ENCODE measurements at regions not wholly inside any gene's neighbourhood (a gene's known extent, or its start where the extent isn't known, plus 50 kb on each side); places are given as distances from the start of the nearest gene placed in this dataset.
"Not testable (repeated sequence)": the region's sequence is repeated elsewhere in the genome, so short reads cannot be mapped to it uniquely, and the experiment has no call there.

GRCh38 chr2:83790467-83790866, 668.6 kb downstream of the SUCLG1 start:
- intact Hi-C loops (cut with micrococcal nuclease) = not testable (repeated sequence)

GRCh38 chr2:83789674-83790073, 669.4 kb downstream of the SUCLG1 start:
- intact Hi-C loops (cut with micrococcal nuclease) = not testable (repeated sequence)

DNA sequence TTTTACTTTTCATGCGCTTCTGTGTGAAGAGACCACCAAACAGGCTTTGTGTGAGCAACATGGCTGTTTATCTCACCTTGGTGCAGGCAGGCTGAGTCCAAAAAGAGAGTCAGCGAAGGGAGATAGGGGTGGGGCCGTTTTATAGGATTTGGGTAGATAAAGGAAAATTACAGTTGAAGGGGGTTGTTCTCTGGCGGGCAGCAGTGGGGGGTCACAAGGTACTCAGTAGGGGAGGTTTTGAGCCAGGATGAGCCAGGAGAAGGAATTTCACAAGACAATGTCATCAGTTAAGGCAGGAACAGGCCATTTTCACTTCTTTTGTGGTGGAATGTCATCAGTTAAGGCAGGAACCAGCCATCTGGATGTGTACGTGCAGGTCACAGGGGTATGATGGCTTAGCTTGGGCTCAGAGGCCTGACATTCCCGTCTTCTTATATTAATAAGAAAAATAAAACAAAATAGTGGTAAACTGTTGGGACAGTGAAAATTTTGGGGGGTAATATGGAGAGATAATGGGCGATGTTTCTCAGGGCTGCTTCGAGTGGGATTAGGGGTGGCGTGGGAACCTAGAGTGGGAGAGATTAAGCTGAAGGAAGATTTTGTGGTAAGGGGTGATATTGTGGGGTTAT, 670.0 kb downstream of the SUCLG1 start:
- intact Hi-C loops (cut with micrococcal nuclease) = not testable (repeated sequence)

GRCh38 chr2:83787189-83787588, 671.9 kb downstream of the SUCLG1 start:
- intact Hi-C loops (cut with micrococcal nuclease) = no loop called here

DNA sequence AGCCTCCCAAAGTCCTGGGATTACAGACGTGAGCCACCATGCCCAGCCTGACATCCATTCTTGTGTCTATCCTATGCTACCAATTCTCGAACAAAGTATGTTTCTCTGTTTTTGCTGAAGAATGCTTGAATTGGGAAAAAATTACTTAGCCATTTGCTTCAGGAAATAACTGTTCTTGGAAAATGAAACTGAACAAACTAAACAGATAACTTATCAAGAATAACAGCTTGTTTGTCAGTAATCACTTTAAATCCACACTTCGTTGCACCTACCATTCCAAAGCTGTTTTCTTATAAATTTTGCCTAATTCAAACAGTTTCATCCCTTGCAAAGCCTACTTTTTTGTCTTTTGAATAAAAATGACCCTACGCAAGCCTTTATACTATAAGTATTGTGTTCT, 672.9 kb downstream of the SUCLG1 start:
- intact Hi-C loops (cut with micrococcal nuclease) = no loop called here

- intact Hi-C loops (cut with micrococcal nuclease) = no loop called here
Observed at GRCh38 chr2:83784947-83785346, 674.1 kb downstream of the SUCLG1 start.

DNA sequence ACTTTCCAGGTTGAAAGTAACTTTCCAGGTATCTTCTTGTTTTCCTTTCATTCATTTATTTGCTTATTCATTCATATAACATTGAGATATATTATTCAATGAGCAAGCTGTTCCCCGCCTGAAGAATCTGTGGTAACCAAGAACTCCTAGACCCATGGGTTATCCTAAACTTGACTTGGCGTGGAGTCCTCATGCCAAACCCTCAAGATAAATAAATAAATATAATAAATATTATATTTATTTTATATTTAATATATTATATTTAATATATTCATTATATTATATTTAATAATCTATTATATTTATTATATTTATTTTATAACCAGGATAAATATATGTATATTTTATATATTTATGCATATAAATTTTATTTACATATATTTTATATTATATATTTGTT, 674.8 kb downstream of the SUCLG1 start:
- intact Hi-C loops (cut with micrococcal nuclease) = no loop called here

DNA sequence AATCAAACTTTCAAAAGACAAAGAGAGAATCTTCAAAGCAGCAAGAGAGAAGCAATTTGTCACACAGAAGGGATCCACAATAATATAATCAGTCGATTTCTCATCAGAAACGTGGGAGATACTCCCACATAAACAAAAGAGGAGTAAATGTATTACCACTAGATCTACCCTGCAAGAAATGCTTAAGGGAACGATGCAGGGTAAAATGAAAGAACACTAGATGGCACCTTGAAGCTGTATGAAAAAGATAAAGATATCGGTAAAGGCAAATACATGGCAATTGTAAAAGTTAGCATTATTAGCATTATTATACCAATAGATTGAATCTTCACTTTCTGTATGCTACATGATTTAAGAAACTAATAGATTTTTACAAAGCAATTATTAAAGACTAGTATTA, 677.0 kb downstream of the SUCLG1 start:
- intact Hi-C loops (cut with micrococcal nuclease) = no loop called here

DNA sequence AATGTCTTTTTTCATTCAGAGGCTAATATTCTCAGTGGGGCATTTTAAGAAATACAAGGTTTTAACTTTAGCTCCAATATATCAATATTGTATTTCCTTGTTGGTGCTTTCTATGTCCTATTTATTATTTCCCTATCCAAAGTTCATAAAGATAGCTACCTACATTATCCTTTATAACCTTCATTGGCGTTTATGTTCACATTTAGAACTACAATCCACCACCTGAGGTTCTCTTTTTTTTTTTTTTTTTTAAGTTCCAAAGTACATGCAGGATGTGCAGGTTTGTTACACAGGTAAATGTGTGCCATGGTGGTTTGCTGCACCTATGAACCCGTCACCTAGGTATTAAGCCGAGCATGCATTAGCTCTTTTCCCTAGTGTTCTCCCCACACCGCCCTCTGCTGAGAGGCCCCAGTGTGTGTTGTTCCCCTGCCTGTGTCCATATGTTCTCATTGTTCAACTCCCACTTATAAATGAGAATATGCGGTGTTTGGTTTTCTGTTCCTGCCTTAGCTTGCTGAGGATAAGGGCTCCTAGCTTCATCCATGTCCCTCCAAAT, 694.6 kb downstream of the SUCLG1 start:
- intact Hi-C loops (cut with micrococcal nuclease) = no loop called here

DNA sequence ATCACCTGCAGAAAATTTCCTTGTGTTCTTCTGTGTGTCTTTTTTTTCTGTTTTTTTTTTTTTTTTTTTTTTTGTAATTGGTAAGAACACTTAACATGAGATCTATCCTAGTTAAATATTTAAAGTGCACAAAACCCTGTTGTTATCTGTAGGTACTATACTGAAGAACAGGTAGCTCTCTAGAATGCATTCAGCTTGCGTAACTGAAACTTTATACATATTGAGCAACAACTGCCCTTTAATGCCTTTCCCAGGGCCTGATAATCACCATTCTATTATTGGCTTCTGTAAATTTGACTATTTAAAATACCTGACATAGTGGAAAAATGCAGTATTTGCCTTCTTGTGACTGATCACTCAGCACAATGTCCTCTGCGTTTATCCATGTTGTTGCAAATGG, 701.8 kb downstream of the SUCLG1 start:
- intact Hi-C loops (cut with micrococcal nuclease) = no loop called here

- intact Hi-C loops (cut with micrococcal nuclease) = no loop called here
Observed at GRCh38 chr2:83756219-83756618, 702.9 kb downstream of the SUCLG1 start.

- intact Hi-C loops (cut with micrococcal nuclease) = no loop called here
Observed at GRCh38 chr2:83747141-83747540, 711.9 kb downstream of the SUCLG1 start.

DNA sequence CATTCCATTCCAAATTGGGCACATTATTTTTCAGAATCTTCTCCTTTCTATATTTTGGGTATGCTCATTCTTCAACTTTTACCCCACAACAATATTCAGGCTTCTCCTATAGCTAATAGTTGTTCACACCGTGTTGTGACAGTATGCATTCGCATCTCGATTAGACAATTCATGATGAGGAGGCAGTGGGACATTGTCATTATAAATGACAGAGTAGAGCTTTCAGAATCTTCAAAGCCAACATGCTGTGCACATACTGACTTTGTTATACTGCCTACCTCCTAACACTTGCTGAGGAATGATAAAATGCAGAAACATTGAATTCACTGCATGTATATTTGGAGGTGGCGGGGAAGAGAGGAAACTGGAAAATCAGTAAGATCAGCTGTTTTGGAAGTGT, 714.2 kb downstream of the SUCLG1 start:
- intact Hi-C loops (cut with micrococcal nuclease) = no loop called here

- intact Hi-C loops (cut with micrococcal nuclease) = no loop called here
Observed at GRCh38 chr2:83742117-83742782, 716.8 kb downstream of the SUCLG1 start.

DNA sequence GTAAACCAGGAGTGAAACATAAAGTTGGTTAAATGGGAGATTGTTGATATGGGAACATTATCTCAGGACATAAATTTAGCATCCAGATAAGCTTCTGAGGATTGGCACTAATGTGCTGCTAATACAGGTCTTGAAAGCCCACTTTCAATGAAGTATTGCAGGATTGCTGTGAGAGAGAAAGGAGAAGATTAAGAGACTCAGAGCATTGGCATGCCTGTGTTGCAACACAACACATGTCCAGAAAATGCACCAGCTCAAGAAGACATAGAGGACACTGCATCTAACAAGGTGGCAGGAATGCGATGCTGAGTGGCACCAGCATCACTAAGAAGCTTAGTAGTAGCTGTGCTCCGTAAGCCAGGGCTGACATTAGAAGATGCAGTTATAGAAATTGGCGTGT, 728.9 kb downstream of the SUCLG1 start:
- intact Hi-C loops (cut with micrococcal nuclease) = no loop called here

DNA sequence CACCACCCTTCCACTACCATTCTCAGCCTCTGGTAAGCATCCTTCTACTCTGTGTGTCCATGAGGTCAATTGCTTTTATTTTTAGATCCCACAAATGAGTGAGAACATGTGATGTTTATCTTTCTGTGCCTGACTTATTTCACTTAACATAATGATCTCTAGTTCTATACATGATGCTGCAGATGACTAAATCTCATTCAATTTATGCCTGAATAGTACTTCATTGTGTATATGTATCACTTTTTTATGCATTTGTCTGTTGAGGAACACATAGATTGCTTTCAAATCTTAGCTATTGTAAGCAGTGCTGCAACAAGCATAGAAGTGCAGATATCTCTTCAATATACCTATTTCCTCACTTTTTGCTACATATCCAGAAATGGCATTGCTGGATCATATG, 733.3 kb downstream of the SUCLG1 start:
- intact Hi-C loops (cut with micrococcal nuclease) = no loop called here

GRCh38 chr2:83705146-83705545, 753.9 kb downstream of the SUCLG1 start:
- intact Hi-C loops (cut with micrococcal nuclease) = no loop called here

DNA sequence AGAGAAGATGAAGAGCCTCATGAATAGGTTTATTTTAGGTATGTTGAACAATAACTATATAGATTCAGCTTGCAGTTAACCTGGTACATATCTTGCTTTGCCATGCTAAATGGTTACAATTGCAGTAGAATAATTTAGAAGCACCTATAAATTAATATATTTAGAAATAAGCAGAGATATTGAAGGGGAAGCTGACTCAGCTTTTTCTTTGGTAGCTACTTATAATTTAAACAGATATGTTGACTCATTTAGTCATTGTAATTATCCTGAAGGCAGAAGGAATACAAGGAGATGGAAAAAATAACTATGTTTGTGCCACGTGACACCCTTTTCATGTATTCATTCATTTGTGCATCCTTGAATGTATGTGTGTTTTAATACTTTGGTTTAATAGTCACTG, 755.5 kb downstream of the SUCLG1 start:
- intact Hi-C loops (cut with micrococcal nuclease) = no loop called here

GRCh38 chr2:83696838-83697237, 762.2 kb downstream of the SUCLG1 start:
- intact Hi-C loops (cut with micrococcal nuclease) = no loop called here

DNA sequence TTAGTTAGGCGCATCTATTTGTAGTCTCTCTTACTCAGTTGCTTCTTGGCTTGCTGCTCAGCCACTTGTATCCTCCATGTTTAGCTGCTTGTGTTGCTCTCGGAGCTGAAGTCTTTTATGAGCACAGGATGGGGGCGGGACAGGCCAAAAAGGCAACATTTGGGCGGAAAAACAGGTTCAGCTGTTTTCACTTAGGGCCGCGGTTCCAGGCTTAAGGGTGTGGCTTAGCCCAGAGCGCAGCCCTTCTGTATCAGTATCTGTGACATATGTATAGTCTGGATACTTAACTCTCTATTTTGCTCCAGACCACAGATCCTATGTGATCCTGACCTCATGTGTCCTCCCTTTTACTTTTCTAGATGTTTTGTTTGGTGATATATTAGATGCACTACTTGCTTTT, 763.5 kb downstream of the SUCLG1 start:
- intact Hi-C loops (cut with micrococcal nuclease) = no loop called here

GRCh38 chr2:83695037-83695436, 764.0 kb downstream of the SUCLG1 start:
- intact Hi-C loops (cut with micrococcal nuclease) = no loop called here

- intact Hi-C loops (cut with micrococcal nuclease) = no loop called here
Observed at GRCh38 chr2:83689402-83689801, 769.7 kb downstream of the SUCLG1 start.

GRCh38 chr2:83686863-83687262, 772.2 kb downstream of the SUCLG1 start:
- intact Hi-C loops (cut with micrococcal nuclease) = no loop called here
